Kidney glomerular epithelial cell (primary cell): ENCODE measurements at regions not wholly inside any gene's neighbourhood (a gene's known extent, or its start where the extent isn't known, plus 50 kb on each side); places are given as distances from the start of the nearest gene placed in this dataset.
"Not testable (repeated sequence)": the region's sequence is repeated elsewhere in the genome, so short reads cannot be mapped to it uniquely, and the experiment has no call there.

ENCODE experiments used
- DNase-seq: peaks from one replicate; lab custom pipeline; 2025; lab: John Stamatoyannopoulos, UW

GRCh38 chr1:18561967-18562366, 68.7 kb upstream of the PAX7 start:
- no peak for DNase-seq

DNA sequence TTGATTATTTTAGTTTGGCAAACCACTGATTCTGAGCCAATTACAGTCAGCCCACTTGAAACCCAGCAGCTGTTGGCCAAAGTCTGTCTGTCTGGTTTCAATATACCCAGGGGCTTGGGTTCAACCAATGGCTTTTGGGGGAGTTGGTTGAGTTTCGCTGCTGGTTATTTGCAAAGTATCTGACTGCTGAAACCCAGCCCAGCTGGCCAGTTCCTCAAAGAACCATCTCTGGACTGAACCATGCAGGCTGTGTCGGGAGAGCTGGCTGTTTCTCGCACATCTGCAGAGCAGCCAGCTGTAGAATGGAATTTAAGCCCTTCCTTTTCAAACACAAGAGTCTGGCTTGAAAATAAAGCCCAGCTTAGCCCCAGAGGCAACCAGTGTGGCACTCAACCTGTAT, 66.0 kb upstream of the PAX7 start:
- no peak for DNase-seq

DNA sequence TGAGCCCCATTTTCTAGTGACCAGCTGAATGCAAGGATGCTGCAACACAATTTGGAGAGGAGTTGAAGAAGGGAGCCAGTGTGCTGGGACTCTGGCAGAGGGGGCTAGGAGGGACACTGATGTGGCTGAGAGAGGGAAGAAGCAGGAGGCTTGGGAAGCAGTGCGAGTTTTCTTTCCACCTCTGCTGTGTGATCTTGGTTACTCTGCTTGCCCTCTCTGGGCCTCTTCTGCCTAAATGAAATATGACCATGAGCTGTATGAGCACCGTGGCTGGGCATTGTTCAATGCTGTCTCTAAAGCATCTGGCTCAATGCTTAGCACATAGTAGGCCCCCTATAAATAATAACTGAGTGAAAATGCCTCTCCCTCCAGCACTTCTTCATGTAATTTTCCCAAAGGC, 65.3 kb upstream of the PAX7 start:
- DNase-seq = no peak

GRCh38 chr1:18568489-18568888, 62.2 kb upstream of the PAX7 start:
- no peak for DNase-seq

DNA sequence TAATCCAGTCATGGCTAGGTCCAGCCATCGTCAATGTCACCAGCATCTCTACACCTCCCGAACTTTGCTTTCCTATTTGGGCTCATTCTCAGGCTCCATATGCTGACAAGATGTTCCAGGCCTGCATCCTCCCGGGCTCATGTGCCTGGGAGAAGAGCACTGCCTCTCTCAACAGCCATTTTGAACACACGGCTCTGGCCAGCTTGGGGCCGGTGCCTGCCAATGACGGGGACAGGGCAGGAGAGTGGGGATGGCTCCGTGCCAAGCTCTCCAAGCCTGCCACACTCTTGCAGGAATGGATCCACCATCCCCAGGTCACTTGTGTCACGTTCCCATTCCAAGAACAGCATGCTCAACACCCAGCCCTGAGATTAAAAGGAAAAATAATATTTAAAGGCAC, 61.4 kb upstream of the PAX7 start:
- DNase-seq = no peak

- no peak for DNase-seq
Measured at GRCh38 chr1:18569811-18570545, 60.7 kb upstream of the PAX7 start.

- DNase-seq = no peak
Measured at GRCh38 chr1:18571275-18571674, 59.4 kb upstream of the PAX7 start.

DNA sequence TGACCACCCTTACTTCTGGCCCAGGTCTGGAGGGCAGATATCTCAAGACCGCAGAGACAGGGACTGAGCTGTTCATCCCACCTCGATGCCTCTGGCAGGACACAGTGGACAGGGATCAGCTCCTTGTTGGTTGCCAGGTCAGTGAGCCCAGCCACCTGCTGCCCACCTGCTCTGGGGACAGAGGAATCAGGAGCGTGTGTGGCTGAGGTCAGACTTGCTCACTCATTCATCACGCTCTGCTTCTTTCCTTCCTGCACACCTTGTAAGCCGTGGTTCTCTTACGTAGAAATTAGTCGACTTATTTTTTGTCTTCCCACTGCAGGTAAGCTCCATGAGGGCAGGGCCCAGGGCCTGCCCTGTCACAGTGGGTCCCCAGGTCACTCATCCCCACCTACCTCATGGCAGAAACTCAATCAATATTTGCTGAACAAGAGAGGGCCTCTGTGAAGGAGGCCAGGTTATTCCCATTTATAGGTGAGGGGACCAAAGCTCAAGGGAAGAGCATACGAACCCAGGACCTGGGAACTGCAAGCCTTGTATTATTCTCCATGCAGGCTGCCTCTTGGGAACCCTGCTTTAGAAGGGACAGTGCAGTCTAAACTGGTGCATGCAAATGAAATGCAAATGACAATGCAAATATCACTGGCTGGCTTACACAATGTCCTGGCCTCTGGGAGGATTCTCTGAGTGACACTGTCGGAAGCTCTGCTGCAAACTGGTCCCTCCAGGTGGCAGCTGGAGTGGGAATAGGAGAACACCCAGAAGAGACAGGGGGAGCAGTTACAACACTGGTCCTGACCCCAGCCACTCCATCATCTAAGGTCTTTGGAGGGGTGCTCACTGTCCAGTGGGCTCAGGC, 58.4 kb upstream of the PAX7 start:
- DNase-seq = no peak

- no peak for DNase-seq
Measured at GRCh38 chr1:18573170-18573569, 57.5 kb upstream of the PAX7 start.

GRCh38 chr1:18574754-18575153, 55.9 kb upstream of the PAX7 start:
- no peak for DNase-seq

DNA sequence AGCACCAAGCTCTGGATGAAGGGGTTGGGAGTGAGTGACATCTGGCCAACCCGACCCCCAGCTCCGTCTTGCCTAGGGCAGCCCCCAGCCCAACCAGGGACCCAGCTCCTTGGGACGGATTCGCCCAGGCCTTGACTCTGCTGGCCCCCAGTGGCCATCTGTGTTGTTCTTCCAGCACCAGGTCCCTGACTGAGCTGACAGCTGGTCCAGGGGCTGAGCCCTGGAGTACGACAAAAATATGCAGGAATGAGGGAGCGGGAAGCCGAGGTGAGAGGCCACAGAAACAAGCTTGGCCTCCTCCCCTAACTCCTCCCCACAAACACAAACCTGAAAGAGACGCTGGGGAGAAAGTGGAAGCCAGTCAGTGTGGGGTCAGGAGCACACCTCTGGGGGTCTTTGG, 55.0 kb upstream of the PAX7 start:
- DNase-seq = no peak

DNA sequence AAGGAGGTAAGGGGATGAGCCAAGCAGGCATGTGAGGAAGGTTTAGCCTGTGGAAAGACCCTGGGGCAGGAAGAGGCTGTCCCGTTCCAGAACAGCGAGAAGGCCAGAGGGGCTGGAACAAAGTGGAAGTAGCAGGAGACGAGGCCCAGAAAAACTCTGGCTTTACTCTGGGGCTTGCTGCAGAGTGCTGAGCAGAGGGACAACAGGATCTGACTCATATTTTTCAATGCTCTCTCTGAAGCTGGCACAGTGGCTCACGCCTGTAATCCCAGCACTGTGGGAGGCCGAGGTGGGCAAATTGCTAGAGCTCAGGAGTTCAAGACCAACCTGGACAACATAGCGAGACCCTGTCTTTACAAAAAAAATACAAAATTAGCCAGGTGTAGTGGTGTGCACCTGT, 52.4 kb upstream of the PAX7 start:
- DNase-seq = no peak

- DNase-seq = not testable (repeated sequence)
Measured at GRCh38 chr1:18579267-18579666, 51.4 kb upstream of the PAX7 start.

DNA sequence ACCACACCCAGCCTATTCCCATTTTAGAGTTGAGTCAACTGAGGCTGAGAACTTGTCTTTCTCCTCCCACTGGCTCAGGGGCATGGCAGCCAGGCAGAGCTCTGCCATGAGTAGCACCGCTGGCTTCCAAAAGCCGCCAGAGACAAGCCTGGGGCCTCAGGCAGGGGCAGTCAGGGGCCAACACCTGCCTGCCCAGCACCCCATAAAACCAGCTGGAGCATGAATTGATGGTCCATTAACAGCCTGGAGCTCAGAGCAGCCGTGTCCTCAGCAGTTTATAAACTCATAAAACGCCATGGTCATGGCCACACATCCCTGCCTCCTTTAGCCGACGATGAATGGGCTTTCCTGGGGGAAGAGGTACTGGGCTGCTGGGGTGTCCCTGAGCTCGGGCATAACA, 50.6 kb upstream of the PAX7 start:
- DNase-seq = no peak

- no peak for DNase-seq
Measured at GRCh38 chr1:18580691-18581419, 49.8 kb upstream of the PAX7 start.
